Spleen (tissue), 11 donors: ENCODE measurements at regions not wholly inside any gene's neighbourhood (a gene's known extent, or its start where the extent isn't known, plus 50 kb on each side); places are given as distances from the start of the nearest gene placed in this dataset.

Experiments used
- DNase-seq: peaks from one replicate; pipeline ENCODE4 v3.0.0-alpha.2; 2020
- H3K27ac ChIP-seq, 8 donors: fragments of 200-600 bp; sonication (generic) in 7 of 8; 1 replicate in 4 of 8; 2 replicates in 4 of 8; pipeline versions ENCODE4 v1.5.0 to v1.8.0; 2016 to 2021; ENCODE audit warnings: inconsistent platforms in 4 of 8, mild to moderate bottlenecking in 4 of 8, moderate library complexity in 1 of 8
- H3K27me3 ChIP-seq, 7 donors: fragments of 200-600 bp; sonication (generic) in 6 of 7; replicated peaks in 1 of 7; 1 replicate in 4 of 7; 2 replicates in 3 of 7; pipeline versions ENCODE4 v1.5.0 to v1.8.0; 2016 to 2021; ENCODE audit warnings: inconsistent platforms in 3 of 7, mild to moderate bottlenecking in 1 of 7
- H3K36me3 ChIP-seq, 6 donors: fragments of 200-600 bp; sonication (generic) in 5 of 6; 1 replicate in 4 of 6; 2 replicates in 2 of 6; pipeline versions ENCODE4 v1.5.0 to v1.8.0; 2016 to 2021; ENCODE audit warnings: inconsistent platforms in 2 of 6
- H3K4me1 ChIP-seq, 6 donors: fragments of 200-600 bp; sonication (generic) in 5 of 6; 1 replicate in 3 of 6; 2 replicates in 3 of 6; pipeline versions ENCODE4 v1.5.0 to v1.8.0; 2016 to 2021; ENCODE audit warnings: inconsistent platforms in 3 of 6
- H3K4me3 ChIP-seq, 8 donors: fragments of 200-600 bp; sonication (generic) in 7 of 8; 1 replicate in 4 of 8; 2 replicates in 4 of 8; pipeline versions ENCODE4 v1.5.0 to v1.8.0; 2016 to 2021; ENCODE audit warnings: inconsistent platforms in 4 of 8, mild to moderate bottlenecking in 4 of 8, moderate library complexity in 2 of 8
- H3K9me3 ChIP-seq, 8 donors: fragments of 200-600 bp; sonication (generic) in 7 of 8; 1 replicate in 4 of 8; 2 replicates in 4 of 8; pipeline versions ENCODE4 v1.5.0 to v1.8.0; 2016 to 2021; ENCODE audit warnings: inconsistent platforms in 4 of 8
- POLR2A ChIP-seq, 3 donors: fragments of 450-650 bp; IDR thresholded peaks; one replicate each; pipeline ENCODE4 v1.5.1; 2017; ENCODE audit warnings: antibody characterized with exemption in 3 of 3, mild to moderate bottlenecking in 1 of 3
- POLR2AphosphoS5 ChIP-seq, 3 donors: sonication (generic); formaldehyde crosslinking; IDR thresholded peaks; one replicate each; pipeline ENCODE4 v1.5.1; 2017; ENCODE audit warnings: antibody characterized with exemption in 3 of 3
- WGBS, 5 donors: extraction: QIAGEN DNeasy Blood & Tissue Kit in 3 of 5; methylation state at CpG; one replicate each; pipeline versions ENCODE4 v1.1.5 to v1.1.7; 2013 to 2018; 5-methylcytosine and 5-hydroxymethylcytosine counted together
- intact Hi-C: fragments of 100-400 bp; cut with DNase I; formaldehyde crosslinking; loops from one replicate; pipeline ENCODE4 v1.15.0; 2023; ENCODE audit warnings: low total_unique reads
- TF ChIP-seq, protein P1 (sequence below), 11 experiments: fragments of 200-600 bp in 7 of 11; fragments of 450-650 bp in 4 of 11; sonication (generic) in 4 of 11; IDR thresholded peaks in 8 of 11; conservative IDR thresholded peaks in 3 of 11; 1 replicate in 7 of 11; 2 replicates in 4 of 11; pipeline versions ENCODE4 v1.4.0 to v1.8.0; 2016 to 2021; ENCODE audit warnings: antibody characterized with exemption in 11 of 11, inconsistent platforms in 4 of 11, mild to moderate bottlenecking in 1 of 11
- donor health status: healthy with polysubstance abuse.
- donor health status: DM: no; HTN: no; CAD: no; lungs with moderate emphysema.
- donor health status: DM: no; HTN: no; CAD: no.
- donor health status: Bipolar disorder and iron deficiency.
- donor health status: healthy.
- donor health status: DM: no; HTN: no; CAD: no.
- donor health status: DM: yes; HTN: yes; CAD: no.

GRCh38 chr1:177480741-177481305, 310.1 kb downstream of the BRINP2 start:
- Histone ChIP-seq H3K36me3 (no peaks in the 10 kb centered on the region), H3K4me1 (no peaks in the 10 kb centered on the region), H3K4me3 (no peak overlapping the region), H3K27me3 (no peaks in the 10 kb centered on the region), H3K27ac (no peak overlapping the region), H3K9me3 (no peaks in the 10 kb centered on the region)
- no peak for DNase-seq
- TF ChIP-seq POLR2AphosphoS5 (IDR thresholded peaks at IDR 0.05) (no peak), POLR2A (IDR thresholded peaks at IDR 0.05) (no peak)
- TF ChIP-seq, protein P1, sequence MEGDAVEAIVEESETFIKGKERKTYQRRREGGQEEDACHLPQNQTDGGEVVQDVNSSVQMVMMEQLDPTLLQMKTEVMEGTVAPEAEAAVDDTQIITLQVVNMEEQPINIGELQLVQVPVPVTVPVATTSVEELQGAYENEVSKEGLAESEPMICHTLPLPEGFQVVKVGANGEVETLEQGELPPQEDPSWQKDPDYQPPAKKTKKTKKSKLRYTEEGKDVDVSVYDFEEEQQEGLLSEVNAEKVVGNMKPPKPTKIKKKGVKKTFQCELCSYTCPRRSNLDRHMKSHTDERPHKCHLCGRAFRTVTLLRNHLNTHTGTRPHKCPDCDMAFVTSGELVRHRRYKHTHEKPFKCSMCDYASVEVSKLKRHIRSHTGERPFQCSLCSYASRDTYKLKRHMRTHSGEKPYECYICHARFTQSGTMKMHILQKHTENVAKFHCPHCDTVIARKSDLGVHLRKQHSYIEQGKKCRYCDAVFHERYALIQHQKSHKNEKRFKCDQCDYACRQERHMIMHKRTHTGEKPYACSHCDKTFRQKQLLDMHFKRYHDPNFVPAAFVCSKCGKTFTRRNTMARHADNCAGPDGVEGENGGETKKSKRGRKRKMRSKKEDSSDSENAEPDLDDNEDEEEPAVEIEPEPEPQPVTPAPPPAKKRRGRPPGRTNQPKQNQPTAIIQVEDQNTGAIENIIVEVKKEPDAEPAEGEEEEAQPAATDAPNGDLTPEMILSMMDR (IDR thresholded peaks at IDR 0.05 in 8 of 11, conservative IDR thresholded peaks at IDR 0.05 in 3 of 11), result no peak
- 83 to 90% (median 85%) methylated on average over 6 of the region's 6 CpGs for WGBS, 5 donors
- intact Hi-C loops, result no loop called here

DNA sequence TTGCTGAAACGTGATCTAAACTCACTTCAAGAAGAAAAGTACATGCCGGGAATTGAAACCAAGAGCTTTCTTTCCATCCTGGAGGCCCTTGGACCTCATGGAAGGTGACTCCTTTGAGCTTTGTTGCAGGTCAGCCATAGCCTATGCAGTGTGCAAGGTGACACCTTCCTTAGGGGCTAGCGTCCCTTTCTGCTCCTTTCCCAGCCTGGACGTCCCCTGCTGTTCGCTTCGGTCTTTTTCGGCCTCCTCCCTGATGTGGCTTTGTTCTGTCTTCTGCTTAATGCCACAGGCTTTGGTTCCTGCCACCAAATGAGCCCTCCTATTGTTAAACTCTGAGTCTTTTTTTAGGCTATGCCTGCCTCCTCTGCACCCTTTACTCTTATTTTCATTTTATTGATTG, 308.8 kb downstream of the BRINP2 start:
- intact Hi-C loops, result no loop called here
- no peaks in the 10 kb centered on the region for H3K27me3 ChIP-seq
- TF ChIP-seq POLR2A (IDR thresholded peaks at IDR 0.05), result no peak
- TF ChIP-seq, protein P1 (IDR thresholded peaks at IDR 0.05 in 8 of 11, conservative IDR thresholded peaks at IDR 0.05 in 3 of 11), result no peak
- no peak for TF ChIP-seq POLR2AphosphoS5 (IDR thresholded peaks at IDR 0.05)
- H3K4me1 ChIP-seq, result no peaks in the 10 kb centered on the region
- H3K27ac ChIP-seq, result no peak overlapping the region
- DNase-seq, result no peak
- 85 to 92% (median 88%) methylated on average over 7 of the region's 7 CpGs for WGBS, 5 donors
- H3K4me3 ChIP-seq, result no peak overlapping the region
- H3K36me3 ChIP-seq, result no peaks in the 10 kb centered on the region
- H3K9me3 ChIP-seq, result no peaks in the 10 kb centered on the region

DNA sequence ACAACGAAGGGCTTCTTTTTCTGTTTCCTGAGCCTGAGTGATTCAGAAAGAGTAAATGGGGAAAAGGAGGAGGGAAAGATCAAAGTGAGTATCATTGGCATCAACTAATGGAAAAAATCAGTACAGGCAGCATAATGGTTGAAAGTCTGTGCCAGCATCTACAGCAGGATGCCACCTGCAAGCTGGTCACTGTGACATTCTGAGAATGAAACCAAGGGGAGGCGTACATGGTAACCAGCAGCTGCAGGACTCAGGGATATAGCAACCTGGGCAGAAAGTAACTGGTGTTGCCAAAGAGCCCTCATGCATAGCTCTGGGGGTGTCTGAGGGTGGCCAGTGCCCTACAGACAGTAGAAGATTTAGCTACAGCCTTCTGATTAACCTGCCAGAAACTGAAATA, 305.9 kb downstream of the BRINP2 start:
- Histone ChIP-seq H3K27ac (no peak overlapping the region), H3K4me3 (no peak overlapping the region), H3K36me3 (no peaks in the 10 kb centered on the region), H3K4me1 (no peaks in the 10 kb centered on the region), H3K9me3 (no peaks in the 10 kb centered on the region), H3K27me3 (no peaks in the 10 kb centered on the region)
- intact Hi-C loops, result no loop called here
- TF ChIP-seq POLR2AphosphoS5 (IDR thresholded peaks at IDR 0.05) (no peak), POLR2A (IDR thresholded peaks at IDR 0.05) (no peak)
- TF ChIP-seq, protein P1 (IDR thresholded peaks at IDR 0.05 in 8 of 11, conservative IDR thresholded peaks at IDR 0.05 in 3 of 11), result no peak
- WGBS, 5 donors, result 72 to 76% (median 75%) methylated on average over 2 of the region's 2 CpGs
- no peak for DNase-seq

DNA sequence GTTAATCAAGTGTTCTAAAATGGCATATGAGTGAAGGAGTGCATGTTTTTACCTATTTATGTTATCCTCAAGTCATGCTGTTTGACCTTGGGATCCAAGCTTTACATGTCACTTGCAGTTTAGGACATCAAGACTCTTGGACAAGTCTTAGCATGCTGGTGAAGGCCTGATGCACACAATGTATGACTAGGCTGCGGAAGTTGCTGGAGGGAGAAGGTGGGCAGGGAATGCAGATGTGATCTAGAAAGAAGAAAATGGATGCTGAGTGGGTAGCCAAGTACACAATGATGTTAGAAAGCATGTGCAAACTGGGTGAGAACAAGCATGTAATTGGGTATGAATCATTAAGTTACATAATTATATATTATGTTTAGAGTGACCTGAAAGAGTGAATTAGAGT, 301.8 kb downstream of the BRINP2 start:
- TF ChIP-seq, protein P1 (IDR thresholded peaks at IDR 0.05 in 8 of 11, conservative IDR thresholded peaks at IDR 0.05 in 3 of 11), result no peak
- TF ChIP-seq POLR2AphosphoS5 (IDR thresholded peaks at IDR 0.05), result no peak
- TF ChIP-seq POLR2A (IDR thresholded peaks at IDR 0.05), result no peak
- intact Hi-C loops, result no loop called here
- Histone ChIP-seq H3K36me3 (no peaks in the 10 kb centered on the region), H3K27me3 (no peaks in the 10 kb centered on the region), H3K9me3 (no peaks in the 10 kb centered on the region), H3K4me1 (no peaks in the 10 kb centered on the region), H3K27ac (no peak overlapping the region), H3K4me3 (no peak overlapping the region)
- WGBS, 5 donors, result 79 to 91% (median 89%) methylated on average over 1 of the region's 1 CpG
- no peak for DNase-seq
